HUES48 (cell line): ENCODE measurements at regions not wholly inside any gene's neighbourhood (a gene's known extent, or its start where the extent isn't known, plus 50 kb on each side); places are given as distances from the start of the nearest gene placed in this dataset.

Experiments used
- H3K27ac ChIP-seq: one replicate; pipeline ENCODE4 v1.7.0; 2013; ENCODE audit warnings: low read depth, low read length, inconsistent platforms
- H3K27me3 ChIP-seq: 2 replicates; pipeline ENCODE4 v1.6.1; 2013; ENCODE audit warnings: mild to moderate bottlenecking, low read length; ENCODE audit not compliant: control insufficient read depth, insufficient read depth
- H3K36me3 ChIP-seq: 2 replicates; pipeline ENCODE4 v1.6.1; 2013; ENCODE audit warnings: low read length; ENCODE audit not compliant: control insufficient read depth, insufficient read depth
- H3K4me1 ChIP-seq: 2 replicates; pipeline ENCODE4 v1.6.1; 2013; ENCODE audit warnings: mild to moderate bottlenecking, low read length; ENCODE audit not compliant: control insufficient read depth, insufficient read depth
- H3K4me3 ChIP-seq: 2 replicates; pipeline ENCODE4 v1.5.1; 2013; ENCODE audit warnings: mild to moderate bottlenecking, low read depth, low read length
- H3K9ac ChIP-seq: 2 replicates; pipeline ENCODE4 v1.6.1; 2013; ENCODE audit warnings: mild to moderate bottlenecking, low read depth, low read length, moderate library complexity
- H3K9me3 ChIP-seq: 2 replicates; pipeline ENCODE4 v1.6.1; 2013; ENCODE audit warnings: low read length; ENCODE audit not compliant: control insufficient read depth, insufficient read depth

- Histone ChIP-seq H3K4me3 (no peak overlapping the region), H3K27me3 (no peaks in the 10 kb centered on the region), H3K27ac (no peak overlapping the region), H3K9me3 (no peaks in the 10 kb centered on the region), H3K4me1 (no peaks in the 10 kb centered on the region), H3K36me3 (no peaks in the 10 kb centered on the region), H3K9ac (no peak overlapping the region)
Observed at GRCh38 chr21:18191139-18191538, 53.5 kb upstream of the CHODL start.

- Histone ChIP-seq H3K27ac (no peak overlapping the region), H3K4me3 (no peak overlapping the region), H3K27me3 (no peaks in the 10 kb centered on the region), H3K9me3 (no peaks in the 10 kb centered on the region), H3K9ac (no peak overlapping the region), H3K4me1 (no peaks in the 10 kb centered on the region), H3K36me3 (no peaks in the 10 kb centered on the region)
Observed at GRCh38 chr21:18178509-18178908, 66.1 kb upstream of the CHODL start.

GRCh38 chr21:18174370-18174769 is 70.3 kb upstream of the CHODL start:
- no peaks in the 10 kb centered on the region for H3K9me3 ChIP-seq
- H3K27ac ChIP-seq, result no peak overlapping the region
- H3K36me3 ChIP-seq, result no peaks in the 10 kb centered on the region
- no peak overlapping the region for H3K4me3 ChIP-seq
- no peak overlapping the region for H3K9ac ChIP-seq
- H3K4me1 ChIP-seq, result no peaks in the 10 kb centered on the region
- H3K27me3 ChIP-seq, result no peaks in the 10 kb centered on the region

- Histone ChIP-seq H3K27ac (no peak overlapping the region), H3K9me3 (no peaks in the 10 kb centered on the region), H3K27me3 (no peaks in the 10 kb centered on the region), H3K4me3 (no peak overlapping the region), H3K36me3 (no peaks in the 10 kb centered on the region), H3K4me1 (no peaks in the 10 kb centered on the region), H3K9ac (no peak overlapping the region)
Observed at GRCh38 chr21:18170829-18171228, 73.8 kb upstream of the CHODL start.

GRCh38 chr21:18170221-18170620 is 74.4 kb upstream of the CHODL start:
- Histone ChIP-seq H3K4me3 (no peak overlapping the region), H3K4me1 (no peaks in the 10 kb centered on the region), H3K27ac (no peak overlapping the region), H3K9ac (no peak overlapping the region), H3K9me3 (no peaks in the 10 kb centered on the region), H3K36me3 (no peaks in the 10 kb centered on the region), H3K27me3 (no peaks in the 10 kb centered on the region)

- H3K27me3 ChIP-seq, result no peaks in the 10 kb centered on the region
- no peaks in the 10 kb centered on the region for H3K9me3 ChIP-seq
- no peak overlapping the region for H3K27ac ChIP-seq
- no peak overlapping the region for H3K9ac ChIP-seq
- H3K4me1 ChIP-seq, result no peaks in the 10 kb centered on the region
- no peak overlapping the region for H3K4me3 ChIP-seq
- H3K36me3 ChIP-seq, result no peaks in the 10 kb centered on the region
Observed at GRCh38 chr21:18168108-18168507, 76.5 kb upstream of the CHODL start.

- Histone ChIP-seq H3K27ac (no peak overlapping the region), H3K9me3 (no peaks in the 10 kb centered on the region), H3K4me1 (no peaks in the 10 kb centered on the region), H3K9ac (no peak overlapping the region), H3K4me3 (no peak overlapping the region), H3K27me3 (no peaks in the 10 kb centered on the region), H3K36me3 (no peaks in the 10 kb centered on the region)
Observed at GRCh38 chr21:18164933-18165332, 79.7 kb upstream of the CHODL start.

- Histone ChIP-seq H3K27ac (no peak overlapping the region), H3K9me3 (no peaks in the 10 kb centered on the region), H3K4me1 (no peaks in the 10 kb centered on the region), H3K9ac (no peak overlapping the region), H3K4me3 (no peak overlapping the region), H3K36me3 (no peaks in the 10 kb centered on the region), H3K27me3 (no peaks in the 10 kb centered on the region)
Observed at GRCh38 chr21:18164483-18164882, 80.2 kb upstream of the CHODL start.

GRCh38 chr21:18163956-18164355 is 80.7 kb upstream of the CHODL start:
- H3K4me3 ChIP-seq, result no peak overlapping the region
- H3K27ac ChIP-seq, result no peak overlapping the region
- no peaks in the 10 kb centered on the region for H3K4me1 ChIP-seq
- no peaks in the 10 kb centered on the region for H3K36me3 ChIP-seq
- H3K9ac ChIP-seq, result no peak overlapping the region
- no peaks in the 10 kb centered on the region for H3K27me3 ChIP-seq
- H3K9me3 ChIP-seq, result no peaks in the 10 kb centered on the region

GRCh38 chr21:18161841-18162240 is 82.8 kb upstream of the CHODL start:
- Histone ChIP-seq H3K27me3 (no peaks in the 10 kb centered on the region), H3K4me3 (no peak overlapping the region)

GRCh38 chr21:18157406-18157805 is 87.2 kb upstream of the CHODL start:
- no peaks in the 10 kb centered on the region for H3K36me3 ChIP-seq
- H3K9ac ChIP-seq, result no peak overlapping the region
- H3K4me1 ChIP-seq, result peaks cover 16% of the 10 kb centered on the region
- no peak overlapping the region for H3K27ac ChIP-seq
- H3K4me3 ChIP-seq, result no peak overlapping the region
- H3K9me3 ChIP-seq, result no peaks in the 10 kb centered on the region
- H3K27me3 ChIP-seq, result no peaks in the 10 kb centered on the region

More at GRCh38 chr21:18161841-18162240, 82.8 kb upstream of the CHODL start:
- Histone ChIP-seq H3K4me1 (no peaks in the 10 kb centered on the region), H3K27ac (no peak overlapping the region), H3K9me3 (no peaks in the 10 kb centered on the region), H3K9ac (no peak overlapping the region), H3K36me3 (no peaks in the 10 kb centered on the region)
